WTC11 (cell line): ENCODE measurements at regions not wholly inside any gene's neighbourhood (a gene's known extent, or its start where the extent isn't known, plus 50 kb on each side); places are given as distances from the start of the nearest gene placed in this dataset.

Source experiments
- FOXJ3 ChIP-seq: sonication (generic); formaldehyde crosslinking; IDR thresholded peaks from 2 replicates; pipeline ENCODE4 v1.9.0; 2021; ENCODE audit warnings: missing genetic modification reagents, mild to moderate bottlenecking, borderline replicate concordance
- KAT7 ChIP-seq: sonication (generic); formaldehyde crosslinking; IDR thresholded peaks from 2 replicates; pipeline ENCODE4 v1.8.1; 2023; ENCODE audit warnings: missing genetic modification reagents, mild to moderate bottlenecking, borderline replicate concordance
- MAX ChIP-seq: sonication (generic); formaldehyde crosslinking; IDR thresholded peaks from 2 replicates; pipeline ENCODE4 v1.8.0; 2022; ENCODE audit warnings: mild to moderate bottlenecking, missing genetic modification reagents
- TF ChIP-seq, protein P1 (sequence below): fragments of 200-600 bp; IDR thresholded peaks from 2 replicates; pipeline ENCODE4 v1.8.0; 2022; ENCODE audit warnings: antibody characterized with exemption

- TF ChIP-seq KAT7 (CRISPR knock-in tag): no peak
- no peak for TF ChIP-seq MAX (CRISPR knock-in tag)
- no peak for TF ChIP-seq FOXJ3 (CRISPR knock-in tag)
- TF ChIP-seq, protein P1, sequence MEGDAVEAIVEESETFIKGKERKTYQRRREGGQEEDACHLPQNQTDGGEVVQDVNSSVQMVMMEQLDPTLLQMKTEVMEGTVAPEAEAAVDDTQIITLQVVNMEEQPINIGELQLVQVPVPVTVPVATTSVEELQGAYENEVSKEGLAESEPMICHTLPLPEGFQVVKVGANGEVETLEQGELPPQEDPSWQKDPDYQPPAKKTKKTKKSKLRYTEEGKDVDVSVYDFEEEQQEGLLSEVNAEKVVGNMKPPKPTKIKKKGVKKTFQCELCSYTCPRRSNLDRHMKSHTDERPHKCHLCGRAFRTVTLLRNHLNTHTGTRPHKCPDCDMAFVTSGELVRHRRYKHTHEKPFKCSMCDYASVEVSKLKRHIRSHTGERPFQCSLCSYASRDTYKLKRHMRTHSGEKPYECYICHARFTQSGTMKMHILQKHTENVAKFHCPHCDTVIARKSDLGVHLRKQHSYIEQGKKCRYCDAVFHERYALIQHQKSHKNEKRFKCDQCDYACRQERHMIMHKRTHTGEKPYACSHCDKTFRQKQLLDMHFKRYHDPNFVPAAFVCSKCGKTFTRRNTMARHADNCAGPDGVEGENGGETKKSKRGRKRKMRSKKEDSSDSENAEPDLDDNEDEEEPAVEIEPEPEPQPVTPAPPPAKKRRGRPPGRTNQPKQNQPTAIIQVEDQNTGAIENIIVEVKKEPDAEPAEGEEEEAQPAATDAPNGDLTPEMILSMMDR: no peak
Observed at GRCh38 chr18:60667016-60667415, 294.4 kb upstream of the MC4R start.
